HEK293 (cell line): ENCODE measurements at regions not wholly inside any gene's neighbourhood (a gene's known extent, or its start where the extent isn't known, plus 50 kb on each side); places are given as distances from the start of the nearest gene placed in this dataset.

Source experiments
- CTCF ChIA-PET: fragments of 350-600 bp; formaldehyde crosslinking; extraction: SDS; loops from one replicate; lab custom pipeline; 2021; ENCODE audit warnings: antibody characterized with exemption; lab: Yijun Ruan, JAX
- POLR2A ChIA-PET: fragments of 300-600 bp; formaldehyde crosslinking; extraction: SDS; loops from one replicate; lab custom pipeline; 2020; ENCODE audit warnings: antibody characterized with exemption, inconsistent platforms; lab: Yijun Ruan, JAX
- H3K27ac ChIP-seq: fragments of 200-500 bp; sonication (Bioruptor generic); 2 replicates; pipeline ENCODE4 v1.5.1; 2014; ENCODE audit warnings: low read depth, low read length, control low read depth, inconsistent platforms; ENCODE audit errors: extremely low read depth
- H3K36me3 ChIP-seq, 2 experiments: fragments of 200-500 bp in 1 of 2; sonication (Bioruptor generic) in 1 of 2; 1 replicate in 1 of 2; 2 replicates in 1 of 2; pipeline ENCODE4 v1.5.1; 2014 to 2017; ENCODE audit warnings: inconsistent platforms in 2 of 2, low read length in 2 of 2; ENCODE audit not compliant: control insufficient read depth in 2 of 2, insufficient read depth in 1 of 2
- H3K4me1 ChIP-seq: fragments of 200-500 bp; sonication (Bioruptor generic); 2 replicates; pipeline ENCODE4 v1.5.1; 2014; ENCODE audit warnings: mild to moderate bottlenecking, low read length, inconsistent platforms; ENCODE audit not compliant: control insufficient read depth, insufficient read depth
- H3K4me3 ChIP-seq: 2 replicates; pipeline ENCODE4 v1.5.1; 2011; ENCODE audit warnings: low read depth, mild to moderate bottlenecking, control low read depth, low read length, moderate library complexity
- H3K9me3 ChIP-seq: fragments of 200-500 bp; sonication (Bioruptor generic); 2 replicates; pipeline ENCODE4 v1.5.1; 2014; ENCODE audit warnings: low read depth, low read length, inconsistent platforms; ENCODE audit not compliant: control insufficient read depth, insufficient read depth
- FEZF1 ChIP-seq: fragments of 450-650 bp; formaldehyde crosslinking; IDR thresholded peaks from 2 replicates; pipeline ENCODE4 v1.5.1; 2016; ENCODE audit warnings: missing biosample characterization, missing genetic modification characterization
- KLF10 ChIP-seq: fragments of 450-650 bp; IDR thresholded peaks from 2 replicates; pipeline ENCODE4 v1.5.1; 2018; ENCODE audit warnings: missing biosample characterization, mild to moderate bottlenecking, missing genetic modification characterization
- TCF7L2 ChIP-seq: IDR thresholded peaks from 2 replicates; pipeline ENCODE4 v1.6.1; 2011; ENCODE audit warnings: low read depth, mild to moderate bottlenecking, inconsistent platforms, low read length, moderate library complexity, borderline replicate concordance
- ZBTB1 ChIP-seq: fragments of 450-650 bp; formaldehyde crosslinking; IDR thresholded peaks from 2 replicates; pipeline ENCODE4 v1.5.1; 2016; ENCODE audit warnings: missing biosample characterization, missing genetic modification characterization
- ZBTB7A ChIP-seq: fragments of 450-650 bp; formaldehyde crosslinking; IDR thresholded peaks from 2 replicates; pipeline ENCODE4 v1.5.1; 2016; ENCODE audit warnings: low read depth, missing biosample characterization, missing genetic modification characterization
- ZNF132 ChIP-seq: fragments of 450-650 bp; formaldehyde crosslinking; IDR thresholded peaks from 2 replicates; pipeline ENCODE4 v1.5.1; 2017; ENCODE audit warnings: missing biosample characterization, missing genetic modification characterization, borderline replicate concordance
- ZNF157 ChIP-seq: fragments of 450-650 bp; formaldehyde crosslinking; IDR thresholded peaks from 2 replicates; pipeline ENCODE4 v1.5.1; 2016; ENCODE audit warnings: missing biosample characterization, missing genetic modification characterization
- ZNF16 ChIP-seq: fragments of 450-650 bp; formaldehyde crosslinking; IDR thresholded peaks from 2 replicates; pipeline ENCODE4 v1.5.1; 2016; ENCODE audit warnings: low read depth, missing biosample characterization, missing genetic modification characterization
- ZNF19 ChIP-seq: fragments of 450-650 bp; formaldehyde crosslinking; IDR thresholded peaks from 2 replicates; pipeline ENCODE4; 2016; ENCODE audit warnings: missing biosample characterization, missing genetic modification characterization, low read depth
- ZNF549 ChIP-seq: fragments of 450-650 bp; IDR thresholded peaks from 2 replicates; pipeline ENCODE4 v1.5.1; 2018; ENCODE audit warnings: missing biosample characterization, missing genetic modification characterization, mild to moderate bottlenecking, inconsistent platforms, moderate library complexity
- ZNF571 ChIP-seq: fragments of 450-650 bp; formaldehyde crosslinking; IDR thresholded peaks from 2 replicates; pipeline ENCODE4 v1.5.0; 2017; ENCODE audit warnings: missing biosample characterization, missing genetic modification characterization
- ZNF610 ChIP-seq: fragments of 450-650 bp; formaldehyde crosslinking; IDR thresholded peaks from 2 replicates; pipeline ENCODE4 v1.5.1; 2016; ENCODE audit warnings: missing biosample characterization, missing genetic modification characterization, borderline replicate concordance
- ZNF624 ChIP-seq: fragments of 450-650 bp; formaldehyde crosslinking; IDR thresholded peaks from 2 replicates; pipeline ENCODE4 v1.5.1; 2017; ENCODE audit warnings: missing biosample characterization, missing genetic modification characterization
- ZNF629 ChIP-seq: fragments of 450-650 bp; formaldehyde crosslinking; IDR thresholded peaks from 2 replicates; pipeline ENCODE4 v1.5.1; 2017; ENCODE audit warnings: missing biosample characterization, missing genetic modification characterization
- ZNF677 ChIP-seq: fragments of 450-650 bp; IDR thresholded peaks from 2 replicates; pipeline ENCODE4 v1.5.0; 2018; ENCODE audit warnings: missing biosample characterization, mild to moderate bottlenecking, missing genetic modification characterization, moderate library complexity
- ZNF830 ChIP-seq: fragments of 450-650 bp; IDR thresholded peaks from 2 replicates; pipeline ENCODE4 v1.5.0; 2018; ENCODE audit warnings: missing biosample characterization, missing genetic modification characterization, low read depth, mild to moderate bottlenecking, moderate library complexity
- ZNF843 ChIP-seq: fragments of 450-650 bp; formaldehyde crosslinking; IDR thresholded peaks from 2 replicates; pipeline ENCODE4 v1.5.1; 2016; ENCODE audit warnings: missing biosample characterization, missing genetic modification characterization
- ZSCAN30 ChIP-seq: fragments of 450-650 bp; IDR thresholded peaks from 2 replicates; pipeline ENCODE4 v1.5.1; 2018; ENCODE audit warnings: missing biosample characterization, mild to moderate bottlenecking, missing genetic modification characterization, moderate library complexity
- TF ChIP-seq, protein P1 (sequence below): fragments of 450-650 bp; IDR thresholded peaks from 2 replicates; pipeline ENCODE4 v1.5.1; 2018; ENCODE audit warnings: missing biosample characterization, mild to moderate bottlenecking, missing genetic modification characterization
- TF ChIP-seq, protein P2 (sequence below): fragments of 450-650 bp; formaldehyde crosslinking; IDR thresholded peaks from 2 replicates; pipeline ENCODE4 v1.5.1; 2017; ENCODE audit warnings: missing biosample characterization, missing genetic modification characterization
- TF ChIP-seq, protein P3 (sequence below): fragments of 450-650 bp; formaldehyde crosslinking; IDR thresholded peaks from 2 replicates; pipeline ENCODE4 v1.5.1; 2016; ENCODE audit warnings: missing biosample characterization, missing genetic modification characterization, low read depth
- TF ChIP-seq, protein P4 (sequence below): fragments of 450-650 bp; formaldehyde crosslinking; IDR thresholded peaks from 2 replicates; pipeline ENCODE4 v1.5.1; 2017; ENCODE audit warnings: missing biosample characterization, missing genetic modification characterization
- TF ChIP-seq, protein P5 (sequence below): fragments of 450-650 bp; formaldehyde crosslinking; IDR thresholded peaks from 2 replicates; pipeline ENCODE4 v1.5.1; 2016; ENCODE audit warnings: missing biosample characterization, missing genetic modification characterization

DNA sequence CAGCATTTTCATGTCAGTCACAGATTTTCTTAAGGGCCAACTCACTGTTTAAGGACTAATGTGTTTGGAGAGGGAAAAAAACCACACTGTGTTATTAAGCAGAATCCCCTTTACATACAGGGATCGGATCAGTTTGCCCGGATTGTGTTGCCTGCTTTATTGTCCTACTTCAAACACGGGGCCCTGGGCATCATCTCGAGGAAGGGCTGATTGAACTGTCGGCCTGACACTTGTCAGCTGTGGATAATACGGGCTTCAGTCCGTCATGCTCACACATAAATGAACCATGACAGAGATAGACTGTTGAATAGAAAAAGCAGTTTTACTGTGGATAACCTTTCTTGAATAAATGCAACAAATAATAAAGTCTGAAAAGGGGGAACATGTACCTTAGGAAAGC, 325.0 kb downstream of the ZSWIM6 start (continued):
- TF ChIP-seq, protein P1, sequence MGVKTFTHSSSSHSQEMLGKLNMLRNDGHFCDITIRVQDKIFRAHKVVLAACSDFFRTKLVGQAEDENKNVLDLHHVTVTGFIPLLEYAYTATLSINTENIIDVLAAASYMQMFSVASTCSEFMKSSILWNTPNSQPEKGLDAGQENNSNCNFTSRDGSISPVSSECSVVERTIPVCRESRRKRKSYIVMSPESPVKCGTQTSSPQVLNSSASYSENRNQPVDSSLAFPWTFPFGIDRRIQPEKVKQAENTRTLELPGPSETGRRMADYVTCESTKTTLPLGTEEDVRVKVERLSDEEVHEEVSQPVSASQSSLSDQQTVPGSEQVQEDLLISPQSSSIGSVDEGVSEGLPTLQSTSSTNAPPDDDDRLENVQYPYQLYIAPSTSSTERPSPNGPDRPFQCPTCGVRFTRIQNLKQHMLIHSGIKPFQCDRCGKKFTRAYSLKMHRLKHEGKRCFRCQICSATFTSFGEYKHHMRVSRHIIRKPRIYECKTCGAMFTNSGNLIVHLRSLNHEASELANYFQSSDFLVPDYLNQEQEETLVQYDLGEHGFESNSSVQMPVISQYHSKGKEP (tag by site-specific recombination) = no peak
- TF ChIP-seq KLF10 (no peak), ZNF132 (tag by site-specific recombination) (no peak), ZBTB1 (tag by site-specific recombination) (no peak), ZBTB7A (no peak), ZNF19 (tag by site-specific recombination) (no peak), ZNF157 (tag by site-specific recombination) (no peak), FEZF1 (tag by site-specific recombination) (no peak), ZNF610 (tag by site-specific recombination) (no peak), TCF7L2 (no peak), ZNF549 (tag by site-specific recombination) (no peak)
- TF ChIP-seq, protein P2, sequence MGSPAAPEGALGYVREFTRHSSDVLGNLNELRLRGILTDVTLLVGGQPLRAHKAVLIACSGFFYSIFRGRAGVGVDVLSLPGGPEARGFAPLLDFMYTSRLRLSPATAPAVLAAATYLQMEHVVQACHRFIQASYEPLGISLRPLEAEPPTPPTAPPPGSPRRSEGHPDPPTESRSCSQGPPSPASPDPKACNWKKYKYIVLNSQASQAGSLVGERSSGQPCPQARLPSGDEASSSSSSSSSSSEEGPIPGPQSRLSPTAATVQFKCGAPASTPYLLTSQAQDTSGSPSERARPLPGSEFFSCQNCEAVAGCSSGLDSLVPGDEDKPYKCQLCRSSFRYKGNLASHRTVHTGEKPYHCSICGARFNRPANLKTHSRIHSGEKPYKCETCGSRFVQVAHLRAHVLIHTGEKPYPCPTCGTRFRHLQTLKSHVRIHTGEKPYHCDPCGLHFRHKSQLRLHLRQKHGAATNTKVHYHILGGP (tag by site-specific recombination) = no peak
- TF ChIP-seq, protein P3, sequence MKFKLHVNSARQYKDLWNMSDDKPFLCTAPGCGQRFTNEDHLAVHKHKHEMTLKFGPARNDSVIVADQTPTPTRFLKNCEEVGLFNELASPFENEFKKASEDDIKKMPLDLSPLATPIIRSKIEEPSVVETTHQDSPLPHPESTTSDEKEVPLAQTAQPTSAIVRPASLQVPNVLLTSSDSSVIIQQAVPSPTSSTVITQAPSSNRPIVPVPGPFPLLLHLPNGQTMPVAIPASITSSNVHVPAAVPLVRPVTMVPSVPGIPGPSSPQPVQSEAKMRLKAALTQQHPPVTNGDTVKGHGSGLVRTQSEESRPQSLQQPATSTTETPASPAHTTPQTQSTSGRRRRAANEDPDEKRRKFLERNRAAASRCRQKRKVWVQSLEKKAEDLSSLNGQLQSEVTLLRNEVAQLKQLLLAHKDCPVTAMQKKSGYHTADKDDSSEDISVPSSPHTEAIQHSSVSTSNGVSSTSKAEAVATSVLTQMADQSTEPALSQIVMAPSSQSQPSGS (tag by site-specific recombination) = no peak
- TF ChIP-seq, all 188 proteins: peak for 0

DNA sequence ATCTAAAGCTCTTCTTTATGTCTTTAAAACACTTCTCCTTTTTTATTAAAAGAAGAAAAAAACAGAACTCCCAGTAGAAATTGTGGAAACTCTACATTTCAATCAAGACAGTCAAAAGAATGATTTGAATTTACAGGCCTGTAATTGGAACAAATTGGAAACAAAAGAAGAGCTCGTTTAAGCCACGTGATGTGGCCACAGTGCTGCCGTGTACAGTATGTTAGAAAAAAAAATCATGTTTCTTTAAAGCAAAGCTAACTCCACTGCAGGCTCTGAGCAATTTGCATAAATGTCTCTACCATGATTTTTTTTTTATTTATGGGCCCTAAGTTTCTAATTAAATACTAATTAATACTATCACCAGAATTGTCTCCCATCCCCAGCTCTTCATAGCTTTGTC, 325.6 kb downstream of the ZSWIM6 start:
- POLR2A ChIA-PET = no interaction called here
- no peaks in the 10 kb centered on the region for H3K36me3 ChIP-seq
- CTCF ChIA-PET = interaction anchor here (0.6 to 3.5 kb wide), 28 partner anchors 9 to 699 kb away, joined by 3 to 27 read pairs (median 4); no protein-coding TSS in a partner anchor
- TF ChIP-seq, protein P4, sequence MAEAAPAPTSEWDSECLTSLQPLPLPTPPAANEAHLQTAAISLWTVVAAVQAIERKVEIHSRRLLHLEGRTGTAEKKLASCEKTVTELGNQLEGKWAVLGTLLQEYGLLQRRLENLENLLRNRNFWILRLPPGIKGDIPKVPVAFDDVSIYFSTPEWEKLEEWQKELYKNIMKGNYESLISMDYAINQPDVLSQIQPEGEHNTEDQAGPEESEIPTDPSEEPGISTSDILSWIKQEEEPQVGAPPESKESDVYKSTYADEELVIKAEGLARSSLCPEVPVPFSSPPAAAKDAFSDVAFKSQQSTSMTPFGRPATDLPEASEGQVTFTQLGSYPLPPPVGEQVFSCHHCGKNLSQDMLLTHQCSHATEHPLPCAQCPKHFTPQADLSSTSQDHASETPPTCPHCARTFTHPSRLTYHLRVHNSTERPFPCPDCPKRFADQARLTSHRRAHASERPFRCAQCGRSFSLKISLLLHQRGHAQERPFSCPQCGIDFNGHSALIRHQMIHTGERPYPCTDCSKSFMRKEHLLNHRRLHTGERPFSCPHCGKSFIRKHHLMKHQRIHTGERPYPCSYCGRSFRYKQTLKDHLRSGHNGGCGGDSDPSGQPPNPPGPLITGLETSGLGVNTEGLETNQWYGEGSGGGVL (tag by site-specific recombination) = no peak
- TF ChIP-seq ZNF830 = no peak
- no peak for TF ChIP-seq ZNF677
- TF ChIP-seq, protein P3 (tag by site-specific recombination) = no peak
- TF ChIP-seq ZNF629 (tag by site-specific recombination) = no peak
- no peak for TF ChIP-seq ZSCAN30 (tag by site-specific recombination)
- TF ChIP-seq, protein P5, sequence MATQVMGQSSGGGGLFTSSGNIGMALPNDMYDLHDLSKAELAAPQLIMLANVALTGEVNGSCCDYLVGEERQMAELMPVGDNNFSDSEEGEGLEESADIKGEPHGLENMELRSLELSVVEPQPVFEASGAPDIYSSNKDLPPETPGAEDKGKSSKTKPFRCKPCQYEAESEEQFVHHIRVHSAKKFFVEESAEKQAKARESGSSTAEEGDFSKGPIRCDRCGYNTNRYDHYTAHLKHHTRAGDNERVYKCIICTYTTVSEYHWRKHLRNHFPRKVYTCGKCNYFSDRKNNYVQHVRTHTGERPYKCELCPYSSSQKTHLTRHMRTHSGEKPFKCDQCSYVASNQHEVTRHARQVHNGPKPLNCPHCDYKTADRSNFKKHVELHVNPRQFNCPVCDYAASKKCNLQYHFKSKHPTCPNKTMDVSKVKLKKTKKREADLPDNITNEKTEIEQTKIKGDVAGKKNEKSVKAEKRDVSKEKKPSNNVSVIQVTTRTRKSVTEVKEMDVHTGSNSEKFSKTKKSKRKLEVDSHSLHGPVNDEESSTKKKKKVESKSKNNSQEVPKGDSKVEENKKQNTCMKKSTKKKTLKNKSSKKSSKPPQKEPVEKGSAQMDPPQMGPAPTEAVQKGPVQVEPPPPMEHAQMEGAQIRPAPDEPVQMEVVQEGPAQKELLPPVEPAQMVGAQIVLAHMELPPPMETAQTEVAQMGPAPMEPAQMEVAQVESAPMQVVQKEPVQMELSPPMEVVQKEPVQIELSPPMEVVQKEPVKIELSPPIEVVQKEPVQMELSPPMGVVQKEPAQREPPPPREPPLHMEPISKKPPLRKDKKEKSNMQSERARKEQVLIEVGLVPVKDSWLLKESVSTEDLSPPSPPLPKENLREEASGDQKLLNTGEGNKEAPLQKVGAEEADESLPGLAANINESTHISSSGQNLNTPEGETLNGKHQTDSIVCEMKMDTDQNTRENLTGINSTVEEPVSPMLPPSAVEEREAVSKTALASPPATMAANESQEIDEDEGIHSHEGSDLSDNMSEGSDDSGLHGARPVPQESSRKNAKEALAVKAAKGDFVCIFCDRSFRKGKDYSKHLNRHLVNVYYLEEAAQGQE = no peak
- no peak for TF ChIP-seq ZNF16 (tag by site-specific recombination)
- TF ChIP-seq ZNF571 (tag by site-specific recombination) = no peak
- TF ChIP-seq ZNF843 (tag by site-specific recombination) = no peak
- TF ChIP-seq ZNF624 (tag by site-specific recombination) = no peak

More for the DNA sequence above, 325.6 kb downstream of the ZSWIM6 start:
- Histone ChIP-seq H3K9me3 (no peaks in the 10 kb centered on the region), H3K27ac (no peak overlapping the region), H3K4me1 (no peaks in the 10 kb centered on the region), H3K4me3 (no peak overlapping the region)
